HUES48 (cell line): ENCODE measurements at regions not wholly inside any gene's neighbourhood (a gene's known extent, or its start where the extent isn't known, plus 50 kb on each side); places are given as distances from the start of the nearest gene placed in this dataset.

Source experiments
- H3K27ac ChIP-seq: one replicate; pipeline ENCODE4 v1.7.0; 2013; ENCODE audit warnings: low read depth, low read length, inconsistent platforms
- H3K27me3 ChIP-seq: 2 replicates; pipeline ENCODE4 v1.6.1; 2013; ENCODE audit warnings: mild to moderate bottlenecking, low read length; ENCODE audit not compliant: control insufficient read depth, insufficient read depth
- H3K36me3 ChIP-seq: 2 replicates; pipeline ENCODE4 v1.6.1; 2013; ENCODE audit warnings: low read length; ENCODE audit not compliant: control insufficient read depth, insufficient read depth
- H3K4me1 ChIP-seq: 2 replicates; pipeline ENCODE4 v1.6.1; 2013; ENCODE audit warnings: mild to moderate bottlenecking, low read length; ENCODE audit not compliant: control insufficient read depth, insufficient read depth
- H3K4me3 ChIP-seq: 2 replicates; pipeline ENCODE4 v1.5.1; 2013; ENCODE audit warnings: mild to moderate bottlenecking, low read depth, low read length
- H3K9ac ChIP-seq: 2 replicates; pipeline ENCODE4 v1.6.1; 2013; ENCODE audit warnings: mild to moderate bottlenecking, low read depth, low read length, moderate library complexity
- H3K9me3 ChIP-seq: 2 replicates; pipeline ENCODE4 v1.6.1; 2013; ENCODE audit warnings: low read length; ENCODE audit not compliant: control insufficient read depth, insufficient read depth

GRCh38 chr9:8188723-8189407 lies 389.3 kb upstream of the DMAC1 start:
- Histone ChIP-seq H3K36me3 (no peaks in the 10 kb centered on the region), H3K4me3 (no peak overlapping the region), H3K4me1 (no peaks in the 10 kb centered on the region), H3K27ac (no peak overlapping the region), H3K9ac (no peak overlapping the region), H3K27me3 (no peaks in the 10 kb centered on the region), H3K9me3 (no peaks in the 10 kb centered on the region)

- H3K27me3 ChIP-seq: no peaks in the 10 kb centered on the region
- no peak overlapping the region for H3K27ac ChIP-seq
- no peak overlapping the region for H3K4me3 ChIP-seq
- H3K36me3 ChIP-seq: no peaks in the 10 kb centered on the region
- H3K9ac ChIP-seq: no peak overlapping the region
- no peaks in the 10 kb centered on the region for H3K9me3 ChIP-seq
- no peaks in the 10 kb centered on the region for H3K4me1 ChIP-seq
Observed at GRCh38 chr9:8186560-8186959, 387.0 kb upstream of the DMAC1 start.

GRCh38 chr9:8183618-8184017 lies 384.0 kb upstream of the DMAC1 start:
- H3K27me3 ChIP-seq: no peaks in the 10 kb centered on the region
- no peak overlapping the region for H3K27ac ChIP-seq
- no peak overlapping the region for H3K9ac ChIP-seq
- no peak overlapping the region for H3K4me3 ChIP-seq
- no peaks in the 10 kb centered on the region for H3K4me1 ChIP-seq
- no peaks in the 10 kb centered on the region for H3K36me3 ChIP-seq
- no peaks in the 10 kb centered on the region for H3K9me3 ChIP-seq

GRCh38 chr9:8179381-8180053 lies 379.9 kb upstream of the DMAC1 start:
- no peaks in the 10 kb centered on the region for H3K36me3 ChIP-seq
- no peak overlapping the region for H3K4me3 ChIP-seq
- no peaks in the 10 kb centered on the region for H3K27me3 ChIP-seq
- no peak overlapping the region for H3K27ac ChIP-seq
- H3K9ac ChIP-seq: no peak overlapping the region
- H3K4me1 ChIP-seq: no peaks in the 10 kb centered on the region
- H3K9me3 ChIP-seq: no peaks in the 10 kb centered on the region

- no peak overlapping the region for H3K27ac ChIP-seq
- no peak overlapping the region for H3K4me3 ChIP-seq
- H3K4me1 ChIP-seq: no peaks in the 10 kb centered on the region
- no peak overlapping the region for H3K9ac ChIP-seq
- H3K27me3 ChIP-seq: no peaks in the 10 kb centered on the region
- no peaks in the 10 kb centered on the region for H3K9me3 ChIP-seq
- no peaks in the 10 kb centered on the region for H3K36me3 ChIP-seq
Observed at GRCh38 chr9:8172000-8172399, 372.4 kb upstream of the DMAC1 start.

GRCh38 chr9:8168916-8169438 lies 369.4 kb upstream of the DMAC1 start:
- Histone ChIP-seq H3K4me1 (no peaks in the 10 kb centered on the region), H3K9ac (no peak overlapping the region), H3K27me3 (no peaks in the 10 kb centered on the region), H3K4me3 (no peak overlapping the region), H3K9me3 (no peaks in the 10 kb centered on the region), H3K36me3 (no peaks in the 10 kb centered on the region), H3K27ac (no peak overlapping the region)

GRCh38 chr9:8160787-8161186 lies 361.2 kb upstream of the DMAC1 start:
- no peaks in the 10 kb centered on the region for H3K27me3 ChIP-seq
- no peaks in the 10 kb centered on the region for H3K9me3 ChIP-seq
- H3K4me3 ChIP-seq: no peak overlapping the region
- no peaks in the 10 kb centered on the region for H3K36me3 ChIP-seq
- peaks cover 4% of the 10 kb centered on the region; the same call in 1 of the 2 replicates for H3K4me1 ChIP-seq
- no peak overlapping the region for H3K27ac ChIP-seq
- H3K9ac ChIP-seq: no peak overlapping the region

GRCh38 chr9:8158574-8158973 lies 359.0 kb upstream of the DMAC1 start:
- no peak overlapping the region for H3K27ac ChIP-seq
- H3K4me1 ChIP-seq: peaks cover 4% of the 10 kb centered on the region; the same call in 1 of the 2 replicates
- H3K4me3 ChIP-seq: no peak overlapping the region
- no peaks in the 10 kb centered on the region for H3K9me3 ChIP-seq
- H3K36me3 ChIP-seq: no peaks in the 10 kb centered on the region
- no peak overlapping the region for H3K9ac ChIP-seq
- H3K27me3 ChIP-seq: no peaks in the 10 kb centered on the region

- Histone ChIP-seq H3K9ac (no peak overlapping the region), H3K9me3 (no peaks in the 10 kb centered on the region)
Observed at GRCh38 chr9:8157683-8158324, 358.2 kb upstream of the DMAC1 start.

GRCh38 chr9:8156346-8156745 lies 356.8 kb upstream of the DMAC1 start:
- Histone ChIP-seq H3K4me1 (peaks cover 4% of the 10 kb centered on the region; the same call in 1 of the 2 replicates), H3K27me3 (no peaks in the 10 kb centered on the region), H3K27ac (no peak overlapping the region), H3K4me3 (no peak overlapping the region), H3K9ac (no peak overlapping the region), H3K9me3 (no peaks in the 10 kb centered on the region), H3K36me3 (no peaks in the 10 kb centered on the region)

More at GRCh38 chr9:8157683-8158324, 358.2 kb upstream of the DMAC1 start:
- Histone ChIP-seq H3K4me1 (peaks cover 4% of the 10 kb centered on the region; the same call in 1 of the 2 replicates), H3K27me3 (no peaks in the 10 kb centered on the region), H3K4me3 (no peak overlapping the region), H3K27ac (no peak overlapping the region), H3K36me3 (no peaks in the 10 kb centered on the region)

- Histone ChIP-seq H3K4me1 (peaks cover 4% of the 10 kb centered on the region; the same call in 1 of the 2 replicates), H3K36me3 (no peaks in the 10 kb centered on the region), H3K4me3 (no peak overlapping the region), H3K9ac (no peak overlapping the region), H3K9me3 (no peaks in the 10 kb centered on the region), H3K27ac (no peak overlapping the region), H3K27me3 (no peaks in the 10 kb centered on the region)
Observed at GRCh38 chr9:8155706-8156105, 356.1 kb upstream of the DMAC1 start.
